ENCODE measurements at regions not wholly inside any gene's neighbourhood (a gene's known extent, or its start where the extent isn't known, plus 50 kb on each side); places are given as distances from the start of the nearest gene placed in this dataset.
"Not testable (repeated sequence)": the region's sequence is repeated elsewhere in the genome, so short reads cannot be mapped to it uniquely, and the experiment has no call there.

GRCh38 chr3:5608971-5609370, 421.5 kb downstream of the EDEM1 start:
- not testable (repeated sequence) for H3K27ac ChIP-seq (ENCODE audit: insufficient read depth, low read length, poor library complexity, severe bottlenecking); H3K4me1 Mint-ChIP-seq; H3K4me3 ChIP-seq (ENCODE audit: low read depth, low read length); ATAC-seq (ENCODE audit: low read depth in 2 of 2); H3K4me3 Mint-ChIP-seq; H3K36me3 Mint-ChIP-seq; H3K36me3 ChIP-seq (ENCODE audit: control insufficient read depth, insufficient read depth, low read length); H3K27me3 Mint-ChIP-seq; H3K27me3 ChIP-seq (ENCODE audit: control insufficient read depth, insufficient read depth, low read length); H3K4me1 ChIP-seq (ENCODE audit: control insufficient read depth, insufficient read depth, low read length, poor library complexity, severe bottlenecking); H3K27ac Mint-ChIP-seq; DNase-seq; H3K9me3 ChIP-seq (ENCODE audit: control insufficient read depth in 2 of 2, low read length in 2 of 2)
- H3K9me3 Mint-ChIP-seq, result peaks cover 0 to 21% (median 4%) of the 10 kb centered on the region in 7 donors

GRCh38 chr3:5613599-5613998, 426.1 kb downstream of the EDEM1 start:
- Histone ChIP-seq H3K4me3 (ENCODE audit: low read depth, low read length) (no peak overlapping the region), H3K27ac (ENCODE audit: insufficient read depth, low read length, poor library complexity, severe bottlenecking) (no peak overlapping the region), H3K9me3 (ENCODE audit: control insufficient read depth in 2 of 2, low read length in 2 of 2) (no peaks in the 10 kb centered on the region), H3K36me3 (ENCODE audit: control insufficient read depth, insufficient read depth, low read length) (no peaks in the 10 kb centered on the region), H3K27me3 (ENCODE audit: control insufficient read depth, insufficient read depth, low read length) (no peaks in the 10 kb centered on the region), H3K4me1 (ENCODE audit: control insufficient read depth, insufficient read depth, low read length, poor library complexity, severe bottlenecking) (no peaks in the 10 kb centered on the region)
- Mint-ChIP-seq H3K27ac (no peak overlapping the region), H3K9me3 (peaks cover 0 to 13% (median 4%) of the 10 kb centered on the region in 7 donors), H3K4me3 (no peak overlapping the region), H3K36me3 (no peaks in the 10 kb centered on the region), H3K4me1 (no peaks in the 10 kb centered on the region), H3K27me3 (no peaks in the 10 kb centered on the region)
- ATAC-seq (ENCODE audit: low read depth in 2 of 2), result no peak
- no peak for DNase-seq

- Mint-ChIP-seq H3K27ac (no peak overlapping the region), H3K9me3 (peaks cover 0 to 4% (median 0%) of the 10 kb centered on the region in 7 donors), H3K4me3 (no peak overlapping the region), H3K36me3 (no peaks in the 10 kb centered on the region), H3K27me3 (no peaks in the 10 kb centered on the region), H3K4me1 (no peaks in the 10 kb centered on the region)
- no peak overlapping the region for H3K4me3 ChIP-seq (ENCODE audit: low read depth, low read length)
- no peak overlapping the region for H3K27ac ChIP-seq (ENCODE audit: insufficient read depth, low read length, poor library complexity, severe bottlenecking)
- no peaks in the 10 kb centered on the region for H3K36me3 ChIP-seq (ENCODE audit: control insufficient read depth, insufficient read depth, low read length)
- H3K9me3 ChIP-seq (ENCODE audit: control insufficient read depth in 2 of 2, low read length in 2 of 2), result no peaks in the 10 kb centered on the region
- ATAC-seq (ENCODE audit: low read depth in 2 of 2) (no peak), DNase-seq (no peak)
- no peaks in the 10 kb centered on the region for H3K4me1 ChIP-seq (ENCODE audit: control insufficient read depth, insufficient read depth, low read length, poor library complexity, severe bottlenecking)
- H3K27me3 ChIP-seq (ENCODE audit: control insufficient read depth, insufficient read depth, low read length), result no peaks in the 10 kb centered on the region
Measured at GRCh38 chr3:5616873-5617272, 429.4 kb downstream of the EDEM1 start.

- peaks cover 0 to 9% (median 4%) of the 10 kb centered on the region in 7 donors for H3K9me3 Mint-ChIP-seq
- no peaks in the 10 kb centered on the region for H3K36me3 ChIP-seq (ENCODE audit: control insufficient read depth, insufficient read depth, low read length)
- H3K27me3 Mint-ChIP-seq, result no peaks in the 10 kb centered on the region
- H3K4me1 ChIP-seq (ENCODE audit: control insufficient read depth, insufficient read depth, low read length, poor library complexity, severe bottlenecking), result no peaks in the 10 kb centered on the region
- H3K27ac Mint-ChIP-seq, result no peak overlapping the region
- H3K4me3 ChIP-seq (ENCODE audit: low read depth, low read length), result no peak overlapping the region
- ATAC-seq (ENCODE audit: low read depth in 2 of 2), result no peak
- H3K27ac ChIP-seq (ENCODE audit: insufficient read depth, low read length, poor library complexity, severe bottlenecking), result no peak overlapping the region
- H3K4me1 Mint-ChIP-seq, result no peaks in the 10 kb centered on the region
- no peaks in the 10 kb centered on the region for H3K9me3 ChIP-seq (ENCODE audit: control insufficient read depth in 2 of 2, low read length in 2 of 2)
- no peaks in the 10 kb centered on the region for H3K36me3 Mint-ChIP-seq
- DNase-seq, result no peak
- H3K27me3 ChIP-seq (ENCODE audit: control insufficient read depth, insufficient read depth, low read length), result no peaks in the 10 kb centered on the region
- no peak overlapping the region for H3K4me3 Mint-ChIP-seq
Measured at GRCh38 chr3:5618170-5618569, 430.7 kb downstream of the EDEM1 start.

GRCh38 chr3:5630406-5630805, 442.9 kb downstream of the EDEM1 start:
- Histone ChIP-seq H3K36me3 (ENCODE audit: control insufficient read depth, insufficient read depth, low read length) (no peaks in the 10 kb centered on the region), H3K27ac (ENCODE audit: insufficient read depth, low read length, poor library complexity, severe bottlenecking) (no peak overlapping the region), H3K27me3 (ENCODE audit: control insufficient read depth, insufficient read depth, low read length) (no peaks in the 10 kb centered on the region), H3K9me3 (ENCODE audit: control insufficient read depth in 2 of 2, low read length in 2 of 2) (no peaks in the 10 kb centered on the region), H3K4me1 (ENCODE audit: control insufficient read depth, insufficient read depth, low read length, poor library complexity, severe bottlenecking) (no peaks in the 10 kb centered on the region), H3K4me3 (ENCODE audit: low read depth, low read length) (no peak overlapping the region)
- Mint-ChIP-seq H3K36me3 (no peaks in the 10 kb centered on the region), H3K9me3 (peaks cover 0 to 10% (median 3%) of the 10 kb centered on the region in 7 donors), H3K4me3 (no peak overlapping the region), H3K4me1 (no peaks in the 10 kb centered on the region), H3K27ac (no peak overlapping the region), H3K27me3 (no peaks in the 10 kb centered on the region)
- ATAC-seq (ENCODE audit: low read depth in 2 of 2), result no peak
- DNase-seq, result no peak

GRCh38 chr3:5633960-5634359, 446.5 kb downstream of the EDEM1 start:
- Histone ChIP-seq H3K27me3 (ENCODE audit: control insufficient read depth, insufficient read depth, low read length) (no peaks in the 10 kb centered on the region), H3K4me3 (ENCODE audit: low read depth, low read length) (no peak overlapping the region), H3K27ac (ENCODE audit: insufficient read depth, low read length, poor library complexity, severe bottlenecking) (no peak overlapping the region), H3K36me3 (ENCODE audit: control insufficient read depth, insufficient read depth, low read length) (no peaks in the 10 kb centered on the region), H3K9me3 (ENCODE audit: control insufficient read depth in 2 of 2, low read length in 2 of 2) (peaks cover 0 to 3% of the 10 kb centered on the region in 2 experiments), H3K4me1 (ENCODE audit: control insufficient read depth, insufficient read depth, low read length, poor library complexity, severe bottlenecking) (no peaks in the 10 kb centered on the region)
- H3K4me1 Mint-ChIP-seq, result no peaks in the 10 kb centered on the region
- H3K9me3 Mint-ChIP-seq, result peaks cover 0 to 22% (median 6%) of the 10 kb centered on the region in 7 donors
- no peak for ATAC-seq (ENCODE audit: low read depth in 2 of 2)
- H3K4me3 Mint-ChIP-seq, result no peak overlapping the region
- no peaks in the 10 kb centered on the region for H3K27me3 Mint-ChIP-seq
- H3K36me3 Mint-ChIP-seq, result no peaks in the 10 kb centered on the region
- DNase-seq, result no peak
- H3K27ac Mint-ChIP-seq, result no peak overlapping the region

GRCh38 chr3:5634411-5634810, 446.9 kb downstream of the EDEM1 start:
- no peak for ATAC-seq (ENCODE audit: low read depth in 2 of 2)
- no peak for DNase-seq

GRCh38 chr3:5635746-5636145, 448.2 kb downstream of the EDEM1 start:
- no peaks in the 10 kb centered on the region for H3K27me3 Mint-ChIP-seq
- no peak overlapping the region for H3K27ac Mint-ChIP-seq
- no peaks in the 10 kb centered on the region for H3K36me3 Mint-ChIP-seq

More at GRCh38 chr3:5634411-5634810, 446.9 kb downstream of the EDEM1 start:
- H3K4me3 Mint-ChIP-seq, result no peak overlapping the region
- Histone ChIP-seq H3K27ac (ENCODE audit: insufficient read depth, low read length, poor library complexity, severe bottlenecking) (no peak overlapping the region), H3K9me3 (ENCODE audit: control insufficient read depth in 2 of 2, low read length in 2 of 2) (peaks cover 2 to 3% of the 10 kb centered on the region in 2 experiments), H3K27me3 (ENCODE audit: control insufficient read depth, insufficient read depth, low read length) (no peaks in the 10 kb centered on the region), H3K4me3 (ENCODE audit: low read depth, low read length) (no peak overlapping the region), H3K36me3 (ENCODE audit: control insufficient read depth, insufficient read depth, low read length) (no peaks in the 10 kb centered on the region), H3K4me1 (ENCODE audit: control insufficient read depth, insufficient read depth, low read length, poor library complexity, severe bottlenecking) (no peaks in the 10 kb centered on the region)
- H3K4me1 Mint-ChIP-seq, result no peaks in the 10 kb centered on the region
- no peaks in the 10 kb centered on the region for H3K27me3 Mint-ChIP-seq
- H3K27ac Mint-ChIP-seq, result no peak overlapping the region
- H3K9me3 Mint-ChIP-seq, result peaks cover 0 to 22% (median 7%) of the 10 kb centered on the region in 7 donors
- no peaks in the 10 kb centered on the region for H3K36me3 Mint-ChIP-seq

More at GRCh38 chr3:5635746-5636145, 448.2 kb downstream of the EDEM1 start:
- Histone ChIP-seq H3K27ac (ENCODE audit: insufficient read depth, low read length, poor library complexity, severe bottlenecking) (no peak overlapping the region), H3K4me3 (ENCODE audit: low read depth, low read length) (no peak overlapping the region), H3K9me3 (ENCODE audit: control insufficient read depth in 2 of 2, low read length in 2 of 2) (peaks cover 3% of the 10 kb centered on the region in 2 experiments), H3K36me3 (ENCODE audit: control insufficient read depth, insufficient read depth, low read length) (no peaks in the 10 kb centered on the region), H3K4me1 (ENCODE audit: control insufficient read depth, insufficient read depth, low read length, poor library complexity, severe bottlenecking) (no peaks in the 10 kb centered on the region), H3K27me3 (ENCODE audit: control insufficient read depth, insufficient read depth, low read length) (no peaks in the 10 kb centered on the region)
- H3K4me1 Mint-ChIP-seq, result no peaks in the 10 kb centered on the region
- H3K9me3 Mint-ChIP-seq, result peaks cover 0 to 24% (median 7%) of the 10 kb centered on the region in 7 donors
- DNase-seq (no peak), ATAC-seq (ENCODE audit: low read depth in 2 of 2) (no peak)
- no peak overlapping the region for H3K4me3 Mint-ChIP-seq

All from CD4-positive, CD25-positive, alpha-beta regulatory T cell (primary cell).